ENCODE measurements at regions not wholly inside any gene's neighbourhood (a gene's known extent, or its start where the extent isn't known, plus 50 kb on each side); places are given as distances from the start of the nearest gene placed in this dataset.
"Not testable (repeated sequence)": the region's sequence is repeated elsewhere in the genome, so short reads cannot be mapped to it uniquely, and the experiment has no call there.

DNA sequence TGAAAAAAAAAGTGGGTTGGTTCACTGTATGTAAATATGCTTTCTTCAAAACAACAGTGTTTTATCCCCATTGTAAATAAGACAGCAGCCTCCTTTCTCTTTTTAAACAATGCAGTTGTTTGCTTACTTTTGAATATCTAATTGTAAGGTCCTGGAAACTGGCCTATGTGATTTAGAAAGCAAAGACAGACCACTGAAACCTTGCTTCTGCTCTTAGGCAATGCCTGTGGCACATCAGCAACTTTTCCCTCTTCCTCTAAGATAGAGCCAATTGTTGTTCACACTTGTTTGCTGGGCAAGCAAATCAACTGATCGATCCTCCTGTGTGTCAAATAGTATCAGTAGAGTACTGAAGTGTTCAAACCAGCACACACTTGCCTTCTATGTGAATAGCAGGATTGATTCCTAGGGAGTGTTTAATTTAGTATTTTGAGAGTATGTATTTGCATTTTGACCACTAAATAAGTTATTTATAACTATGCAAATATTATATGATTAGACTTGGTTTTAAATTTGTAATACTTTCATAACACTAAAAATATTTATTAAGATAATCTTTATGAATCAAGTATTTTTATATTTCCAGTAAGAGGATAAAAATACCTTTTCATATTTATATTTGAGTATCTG is 55.4 kb upstream of the GRPR start:
- DNase-seq: no peak

DNA sequence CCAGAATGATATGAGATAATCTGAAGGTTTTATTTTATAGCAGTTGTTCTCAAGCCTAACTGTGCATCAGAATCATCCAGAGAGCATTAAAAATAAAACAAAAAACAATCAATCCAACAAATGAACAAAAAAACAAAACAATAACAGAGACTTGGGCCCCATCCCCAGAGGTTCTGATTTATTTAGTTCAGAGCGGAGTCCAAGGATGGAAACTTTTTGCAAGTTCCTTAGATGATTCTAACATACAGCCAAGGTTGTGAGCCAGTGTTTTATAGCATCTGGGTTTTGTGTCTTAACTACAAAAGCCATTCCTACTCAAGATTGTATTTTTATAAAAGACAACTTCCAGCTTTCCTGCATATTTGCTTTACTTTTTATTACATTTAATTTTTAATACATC is 59.4 kb upstream of the GRPR start:
- no peak for DNase-seq

DNA sequence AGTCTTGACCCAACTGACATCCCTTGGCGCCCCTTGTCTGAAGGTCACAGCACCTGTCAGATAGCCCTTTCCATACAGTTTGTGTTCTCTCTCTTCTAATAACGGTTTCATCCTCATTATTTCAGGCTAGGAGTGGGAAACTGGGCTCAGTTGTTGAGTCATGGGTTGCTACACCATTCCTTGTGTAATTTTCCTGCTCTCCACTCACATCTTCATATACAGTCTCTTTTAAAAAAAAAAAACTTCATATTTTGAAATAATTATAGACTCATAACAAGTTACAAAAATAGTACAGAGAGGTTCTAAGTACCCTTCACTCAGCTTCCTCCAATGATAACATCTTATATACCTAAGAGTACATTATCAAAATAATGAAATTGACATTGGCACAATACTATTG is 60.2 kb upstream of the GRPR start:
- DNase-seq: no peak

DNA sequence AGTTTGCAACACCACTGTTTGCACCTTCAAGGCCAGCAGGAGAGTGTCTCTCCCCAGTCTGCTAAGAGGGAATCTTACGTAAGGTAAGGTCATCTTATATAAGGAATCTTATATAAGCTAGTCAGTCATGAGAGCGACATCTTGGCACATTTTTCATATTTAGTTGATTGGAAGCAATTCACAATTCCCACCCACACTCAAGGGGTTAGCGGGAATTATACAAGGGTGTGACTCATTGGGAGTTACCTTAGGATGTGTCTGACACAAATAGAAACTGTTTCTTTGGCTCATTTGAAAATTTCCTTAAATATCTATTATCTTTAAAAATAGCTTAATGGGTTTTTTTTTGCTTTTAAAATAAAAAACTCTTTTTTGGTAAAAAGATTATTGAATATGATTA is 62.1 kb upstream of the GRPR start:
- no peak for DNase-seq

DNA sequence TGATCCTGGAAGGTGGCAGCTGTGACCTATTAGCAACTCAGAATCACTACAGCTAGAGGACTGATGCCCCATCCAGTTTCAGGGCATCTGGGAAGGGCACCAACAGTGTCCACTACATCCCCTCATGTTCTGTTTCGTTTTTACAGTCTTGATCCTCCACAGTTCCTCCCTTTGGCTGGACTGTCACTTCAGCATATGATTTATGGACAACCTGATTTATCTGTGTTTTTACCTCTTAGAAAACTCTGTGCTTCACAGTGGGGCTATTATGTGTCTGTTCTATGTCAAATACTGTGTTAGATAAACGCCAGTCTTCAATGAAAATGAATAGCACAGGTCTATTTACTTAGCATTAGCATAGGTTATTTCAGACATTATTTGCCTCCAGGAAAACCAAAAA is 63.1 kb upstream of the GRPR start:
- peak; percentile 21 for DNase-seq

DNA sequence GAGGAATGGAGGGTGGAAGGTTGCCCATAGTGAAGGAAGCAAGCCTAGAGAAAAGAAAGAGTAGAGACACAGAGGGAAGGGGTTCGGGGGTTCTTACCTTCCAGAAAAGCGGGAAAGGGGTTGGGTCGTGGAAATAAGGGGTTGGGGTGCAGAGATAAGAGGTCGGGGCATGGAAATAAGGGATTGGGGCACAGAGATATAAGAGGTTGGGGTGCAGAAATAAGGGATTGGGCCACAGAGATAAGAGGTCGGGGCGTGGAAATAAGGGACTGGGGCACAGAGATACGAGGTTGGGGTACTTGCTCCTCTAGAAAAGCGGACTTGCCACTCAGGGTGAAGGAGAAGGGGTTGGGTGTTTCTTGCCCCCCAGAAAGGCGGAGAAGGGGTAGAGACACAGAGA is 74.2 kb upstream of the GRPR start:
- DNase-seq: not testable (repeated sequence)

DNA sequence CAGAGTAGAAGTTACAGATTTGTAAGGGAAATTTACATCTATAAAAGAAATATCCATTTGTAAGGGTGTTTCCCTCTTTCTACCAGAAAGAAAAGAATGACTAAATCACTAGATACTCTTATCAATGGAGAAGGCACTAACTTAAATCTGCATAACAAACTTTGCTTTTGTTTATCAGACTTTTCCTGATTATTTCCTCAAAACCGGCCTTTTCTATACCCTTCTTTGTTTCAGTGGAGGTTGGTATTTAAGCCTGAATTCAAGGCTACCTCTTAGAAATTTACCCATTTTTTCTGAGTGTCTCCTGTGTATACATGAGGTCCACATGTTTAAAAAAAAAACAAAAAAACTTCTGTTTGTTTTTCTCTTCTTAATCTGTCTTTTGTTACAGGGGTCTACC is 80.4 kb upstream of the GRPR start:
- no peak for DNase-seq

DNA sequence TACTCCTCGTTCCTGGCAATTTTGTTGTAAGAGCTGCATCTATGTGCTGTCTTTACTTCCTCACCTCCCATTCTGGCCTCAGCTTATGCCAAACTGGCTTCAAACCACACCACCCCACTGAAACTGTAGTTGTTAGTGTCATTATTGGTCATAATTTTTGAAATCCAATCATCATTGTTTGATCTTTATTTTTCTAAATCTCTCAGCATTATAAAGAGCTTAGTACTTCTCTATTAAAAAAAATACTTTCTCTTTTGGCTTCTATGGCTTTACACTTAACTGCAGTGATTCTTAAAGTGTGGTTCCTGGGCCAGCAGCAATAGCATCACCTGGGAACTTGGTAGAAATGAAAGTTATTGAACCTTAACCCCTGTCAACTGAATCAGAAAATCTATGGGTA is 83.5 kb upstream of the GRPR start:
- no peak for DNase-seq

DNA sequence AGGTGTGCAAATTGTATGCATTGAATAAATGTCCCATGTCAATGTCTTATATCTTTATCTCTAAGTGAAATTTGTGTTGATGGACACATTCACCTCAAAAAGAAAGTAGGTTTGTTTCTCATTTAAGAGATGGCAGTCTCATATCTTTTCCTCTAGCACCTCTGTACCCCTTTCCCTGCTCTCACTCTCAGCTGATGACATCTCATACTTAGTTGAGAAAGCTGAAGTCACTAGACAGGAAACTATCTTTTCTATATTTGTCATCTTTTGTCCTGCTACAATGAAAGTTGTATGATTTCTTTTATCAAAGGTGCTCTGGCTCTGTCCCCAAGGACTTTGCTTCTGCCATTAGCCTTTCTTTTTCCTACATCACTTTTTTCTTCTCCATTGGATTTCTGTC is 84.0 kb upstream of the GRPR start:
- no peak for DNase-seq

DNA sequence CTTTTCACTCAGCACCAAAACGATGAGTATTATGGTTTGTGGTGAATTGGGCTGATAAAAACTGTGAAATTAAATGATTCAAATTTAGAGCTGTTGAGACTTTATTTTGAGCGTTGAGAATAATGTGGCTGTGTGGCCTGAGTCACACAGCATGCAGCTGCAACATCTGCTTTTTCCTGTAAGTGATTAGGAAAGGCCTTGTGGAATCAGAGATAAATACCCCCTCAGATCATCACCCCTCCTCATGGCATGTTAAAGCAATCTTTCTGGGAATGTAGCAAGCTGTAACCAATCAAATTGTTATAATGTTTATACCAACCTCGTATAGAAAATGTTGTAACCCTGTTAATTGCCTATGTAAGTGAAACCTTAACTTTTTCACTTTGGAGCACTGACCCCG is 90.0 kb upstream of the GRPR start:
- DNase-seq: no peak

DNA sequence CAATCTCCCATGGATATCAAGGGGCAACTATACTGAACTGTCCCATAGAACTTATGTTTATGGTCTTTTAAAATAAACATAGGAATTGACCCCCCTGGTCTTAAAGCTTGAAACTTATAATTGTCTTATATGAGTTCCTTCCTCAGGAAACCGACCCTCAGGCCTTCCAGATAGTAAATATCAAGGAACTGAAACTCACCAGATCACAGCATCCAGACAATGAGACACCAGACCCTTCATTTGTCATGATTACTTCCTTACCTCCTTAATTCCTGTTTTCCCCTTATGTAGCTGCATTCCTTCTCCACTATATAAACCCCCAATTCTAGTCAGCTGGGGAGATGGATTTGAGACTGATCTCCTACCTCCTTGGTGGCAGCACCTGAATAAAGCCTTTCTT is 94.8 kb upstream of the GRPR start:
- no peak for DNase-seq

DNA sequence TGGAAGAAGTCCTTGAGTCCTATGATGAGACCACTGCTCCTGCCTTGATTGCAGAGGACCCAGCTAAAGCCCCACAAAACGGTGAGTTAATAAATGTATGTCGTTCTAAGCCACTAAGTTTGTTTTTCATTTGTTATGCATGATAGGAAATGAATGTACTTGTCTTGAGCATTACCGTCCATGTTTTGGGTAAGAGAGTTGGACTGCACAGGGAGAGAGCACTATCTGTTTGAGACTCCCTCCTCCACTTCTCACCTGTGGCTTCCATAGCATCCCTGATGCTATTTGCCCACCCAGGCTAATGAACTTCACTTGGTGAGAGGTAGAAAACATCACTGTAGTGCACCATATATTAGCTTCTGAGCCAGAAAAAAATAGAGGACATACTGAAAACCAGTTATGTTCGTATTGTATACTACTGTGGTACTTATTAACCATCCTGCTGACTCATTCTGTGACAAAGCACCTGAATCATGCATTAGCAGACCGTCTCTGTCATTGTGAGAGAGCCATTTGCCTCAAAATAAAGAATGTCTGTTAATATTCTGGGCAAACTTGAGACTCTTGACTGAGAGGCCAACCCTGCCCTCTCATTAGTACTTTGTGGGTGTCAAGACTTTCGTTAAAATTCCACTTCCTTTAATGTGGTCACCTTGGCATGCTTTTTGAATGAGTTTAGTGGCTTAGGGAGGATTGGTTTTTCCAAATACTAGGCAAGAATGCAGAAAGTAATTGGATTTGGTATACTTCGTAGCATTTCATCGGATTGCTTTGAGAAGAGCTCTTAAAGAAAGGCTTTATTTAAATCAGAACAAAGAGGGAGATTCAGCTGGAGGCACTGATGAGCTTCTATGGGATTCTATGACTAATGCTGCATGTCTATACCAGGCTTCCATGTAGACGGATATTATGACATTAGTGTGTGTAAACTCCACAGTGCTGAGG is 99.3 kb upstream of the GRPR start:
- no peak for DNase-seq

DNA sequence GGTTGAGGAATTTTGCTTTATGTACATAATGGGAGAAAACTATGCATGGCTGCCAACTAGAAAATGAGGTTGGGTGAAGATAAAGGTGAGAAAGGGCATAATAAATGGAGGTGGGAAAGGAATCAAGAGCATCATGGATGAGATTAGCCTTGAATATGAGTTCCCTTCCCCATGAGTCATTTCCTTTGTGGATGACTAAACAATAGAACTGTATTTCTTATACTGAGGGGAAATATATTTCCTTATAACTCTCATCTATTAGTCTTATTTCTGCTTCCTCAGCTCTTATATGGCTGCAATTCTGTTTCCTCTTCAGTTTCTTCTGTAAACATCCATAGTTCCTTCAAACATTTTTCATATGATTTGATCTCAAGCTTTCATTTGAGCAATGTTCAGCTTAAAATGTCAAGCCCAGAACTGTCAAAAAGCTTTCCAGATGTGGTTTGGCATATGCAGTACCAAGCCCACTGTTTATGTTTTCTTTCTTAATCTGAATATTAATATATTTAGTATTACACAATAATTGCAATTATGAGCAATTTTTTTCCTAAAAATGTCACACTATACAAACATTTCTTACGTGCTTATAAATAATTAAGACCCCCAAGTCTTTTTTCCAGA is 100.7 kb upstream of the GRPR start:
- no peak for DNase-seq

DNA sequence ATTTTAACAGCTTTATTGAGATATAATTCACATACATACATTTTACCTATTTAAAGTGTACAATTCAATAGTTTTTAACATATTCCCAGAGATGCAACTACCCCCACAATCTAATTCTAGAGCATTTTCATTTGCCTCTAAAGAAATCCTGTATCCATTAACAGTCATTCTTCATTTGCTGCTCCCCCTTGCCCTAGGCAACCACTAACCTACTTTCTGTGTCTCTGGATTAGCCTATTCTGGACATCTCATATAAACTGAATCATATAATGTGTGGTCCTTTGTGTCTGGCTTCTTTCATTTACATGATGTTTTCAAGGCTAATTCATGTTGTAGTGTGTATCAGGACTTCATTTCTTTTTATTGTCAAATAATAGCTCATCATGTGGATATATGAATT is 105.1 kb upstream of the GRPR start:
- no peak for DNase-seq

DNA sequence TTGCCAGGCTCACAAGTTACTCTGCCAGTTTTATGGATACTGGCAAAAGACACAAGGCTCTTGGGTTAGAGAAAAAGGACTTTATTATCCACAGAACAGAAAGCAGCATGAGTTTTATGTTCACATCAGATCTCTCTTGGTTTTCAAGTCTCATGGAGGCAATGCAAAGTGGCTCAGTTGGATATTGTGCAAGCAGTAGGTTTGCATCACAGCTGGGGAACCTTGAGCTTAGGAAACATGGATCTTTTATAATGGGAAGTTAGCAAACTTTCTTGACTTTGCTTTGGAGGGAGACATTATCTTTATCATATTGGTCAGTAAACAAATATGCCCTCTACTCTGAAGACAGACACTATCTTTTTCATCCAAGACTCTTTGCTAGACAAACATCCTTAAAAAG is 109.2 kb upstream of the GRPR start:
- DNase-seq: no peak

DNA sequence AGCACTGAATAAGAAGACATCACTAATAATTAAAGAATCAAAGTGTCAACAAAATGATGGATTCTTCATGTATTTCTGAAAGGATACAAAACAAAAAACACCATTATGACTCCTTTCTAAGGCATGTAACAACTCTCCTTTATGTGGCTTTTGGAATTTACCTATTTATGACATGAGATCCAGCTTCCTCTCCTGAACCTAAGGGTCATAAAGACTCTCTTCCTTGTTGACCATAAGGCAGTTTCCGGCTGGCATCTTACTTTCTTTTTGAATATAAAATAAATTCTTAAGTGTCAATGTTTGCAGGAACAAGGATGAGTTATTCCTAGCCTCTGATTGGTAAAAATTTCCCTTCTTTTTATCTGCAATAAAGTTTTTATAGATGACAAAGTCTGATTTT is 111.1 kb upstream of the GRPR start:
- no peak for DNase-seq

DNA sequence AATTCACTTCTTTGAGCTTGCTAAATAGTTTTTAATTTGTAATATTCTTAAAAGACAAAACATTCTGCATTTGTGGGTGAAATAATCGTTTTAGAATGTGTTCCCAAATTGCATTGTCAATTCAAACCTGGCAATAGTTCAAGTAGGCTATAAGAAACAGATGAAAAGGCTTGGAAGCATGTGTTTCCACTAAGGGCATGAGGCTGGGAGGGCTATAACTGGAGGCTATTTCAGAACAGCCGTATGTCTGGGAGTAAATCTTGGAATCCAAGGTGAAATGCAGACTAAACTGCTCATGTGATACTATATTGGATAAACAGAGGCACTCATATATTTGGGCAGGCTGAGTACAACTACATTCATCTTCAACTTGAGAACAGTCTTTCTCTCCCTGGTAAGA is 117.4 kb upstream of the GRPR start:
- no peak for DNase-seq

DNA sequence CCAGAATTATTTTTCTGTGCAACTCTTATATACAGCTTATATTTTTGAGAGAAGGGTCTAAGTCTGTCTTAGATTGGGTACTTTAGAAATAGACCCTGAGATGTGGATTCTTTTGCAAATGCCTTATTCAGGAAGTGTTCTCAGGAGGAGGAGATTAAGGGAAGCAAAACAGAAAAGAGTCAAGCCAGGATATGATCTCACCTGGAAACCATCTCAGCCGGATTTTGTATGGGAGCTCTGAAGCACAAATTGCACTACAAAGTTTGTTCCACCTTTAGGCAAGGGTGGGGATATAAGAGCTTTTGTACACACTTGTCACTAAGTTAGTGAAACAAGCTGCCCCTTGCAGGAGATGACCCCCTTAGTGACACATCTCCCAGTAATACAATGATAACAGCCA is 121.2 kb upstream of the GRPR start:
- DNase-seq: no peak

DNA sequence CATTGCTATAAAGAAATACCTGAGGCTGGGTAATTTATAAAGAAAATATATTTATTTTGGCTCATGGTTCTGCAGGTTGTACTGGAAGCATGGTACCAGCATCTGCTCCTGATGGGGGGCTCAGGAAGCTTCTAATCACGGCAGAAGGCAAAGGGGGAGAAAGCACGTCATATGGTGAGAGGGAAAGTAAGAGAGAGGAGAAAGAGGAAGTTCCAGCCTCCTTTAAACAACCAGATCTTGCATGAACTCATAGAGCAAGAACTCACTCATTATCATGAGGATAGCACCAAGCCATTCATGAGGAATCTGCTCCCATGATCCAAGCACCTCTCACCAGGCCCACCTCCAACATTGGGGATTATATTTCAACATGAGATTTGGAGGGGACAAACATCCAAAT is 125.0 kb upstream of the GRPR start:
- no peak for DNase-seq

DNA sequence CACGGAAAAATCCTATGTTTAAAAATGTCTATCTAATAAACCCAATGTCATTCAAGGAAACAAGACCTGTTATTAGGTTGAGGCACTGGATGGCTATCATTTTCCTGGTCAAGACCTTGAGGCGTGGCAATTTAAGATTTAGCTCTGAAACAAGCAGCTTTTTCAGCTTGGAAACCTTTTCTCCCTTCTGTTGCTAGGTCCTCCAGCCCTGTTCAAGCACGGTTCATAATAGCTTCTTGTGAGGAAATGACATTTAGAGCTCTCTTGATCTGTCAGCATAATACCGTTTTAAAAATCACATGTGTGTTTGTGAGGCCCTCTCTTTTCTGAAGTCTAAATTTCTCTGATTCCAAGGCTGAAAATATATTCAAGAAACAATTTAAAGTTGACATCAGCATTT is 133.6 kb upstream of the GRPR start:
- no peak for DNase-seq

DNA sequence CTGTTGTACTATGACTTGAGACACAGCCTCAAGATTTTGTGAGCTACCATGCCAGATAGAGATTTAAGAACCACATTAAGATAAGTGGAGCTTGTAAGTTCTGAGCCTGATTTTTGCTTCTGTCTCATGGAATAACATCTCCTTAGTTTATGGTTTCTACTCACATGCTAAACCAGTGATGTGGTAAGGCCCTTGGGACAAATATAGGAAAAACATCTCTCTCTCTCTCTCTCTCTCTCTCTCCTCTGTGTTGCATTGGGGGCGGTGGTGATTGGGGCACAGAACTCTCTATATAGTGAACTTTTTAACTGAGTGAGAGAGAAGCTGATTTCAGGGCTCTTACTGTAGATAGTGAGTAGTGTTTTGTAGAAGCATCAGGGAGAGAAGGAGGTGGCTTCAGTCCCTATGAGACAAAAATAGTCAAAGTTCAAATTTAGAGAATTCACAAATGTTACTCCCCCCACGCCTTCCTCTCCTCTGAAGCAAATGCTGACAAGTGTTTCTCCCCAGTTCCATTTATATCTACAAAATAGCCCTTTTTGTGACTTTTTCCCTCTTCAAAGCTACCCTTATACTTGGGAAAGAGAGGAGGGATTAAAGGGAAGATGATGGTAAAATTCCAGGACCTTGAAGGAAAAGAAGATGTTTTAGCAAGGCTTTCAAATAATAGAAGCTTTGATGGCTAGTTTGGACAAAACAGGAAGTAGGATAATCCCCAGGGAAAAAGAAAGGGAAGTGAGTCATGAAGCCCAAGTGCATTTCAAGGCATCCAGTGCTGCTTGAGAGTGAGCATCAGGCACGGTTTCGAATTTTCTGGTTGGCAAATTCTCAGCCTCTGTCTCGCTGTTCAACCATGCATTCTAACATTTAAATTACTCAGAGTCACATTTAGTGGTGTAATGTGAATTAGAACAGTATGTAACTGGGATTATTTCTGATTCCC is 134.3 kb upstream of the AP1S2 start:
- DNase-seq: no peak

DNA sequence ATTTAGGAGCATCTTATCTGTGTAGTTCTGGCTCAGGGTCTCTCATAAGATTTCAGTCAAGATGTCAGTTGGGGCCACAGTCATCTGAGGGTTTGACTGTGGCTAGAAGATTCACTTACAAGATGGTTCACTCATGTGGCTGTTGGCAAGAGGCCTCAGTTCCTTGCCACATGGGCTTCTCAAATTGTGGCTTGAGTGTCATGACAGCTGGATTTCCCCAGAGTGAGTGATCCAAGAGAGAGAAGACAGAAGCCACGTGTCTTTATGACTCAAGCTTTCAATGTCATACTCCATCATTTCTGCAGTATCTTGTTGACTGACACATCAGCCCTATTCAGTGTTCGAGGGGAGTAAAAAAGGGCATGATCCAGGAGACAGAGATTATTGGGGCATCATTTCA is 131.3 kb upstream of the AP1S2 start:
- DNase-seq: no peak

DNA sequence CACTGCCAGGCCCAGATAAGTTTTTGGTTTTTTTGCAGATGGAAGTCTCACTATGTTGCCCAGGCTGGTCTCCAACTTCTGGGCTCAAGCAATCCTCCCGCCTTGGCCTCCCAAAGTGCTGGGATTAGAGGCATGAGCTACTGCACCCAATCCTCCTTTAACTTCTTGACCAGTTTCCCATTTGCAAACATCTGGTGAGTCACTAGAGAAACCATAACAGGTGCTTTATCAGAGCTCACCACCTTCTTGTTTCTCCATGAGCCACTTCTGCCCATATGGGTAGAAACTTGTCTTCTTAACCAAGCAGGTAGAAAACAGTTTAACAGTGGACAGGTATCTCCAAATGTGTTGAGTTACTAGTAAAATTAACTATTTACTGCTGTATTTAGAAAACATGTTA is 128.4 kb upstream of the AP1S2 start:
- DNase-seq: no peak
